Hepatocyte (in vitro differentiated cells): ENCODE measurements at regions not wholly inside any gene's neighbourhood (a gene's known extent, or its start where the extent isn't known, plus 50 kb on each side); places are given as distances from the start of the nearest gene placed in this dataset.

Source experiments
- DNase-seq: peaks from one replicate; pipeline ENCODE4 v3.0.0-alpha.2; 2016; ENCODE audit warnings: low spot score
- H2AFZ ChIP-seq: fragments of 200-600 bp; sonication (generic); 2 replicates; pipeline ENCODE4 v1.6.0; 2016; ENCODE audit warnings: antibody characterized with exemption, mild to moderate bottlenecking
- H3K27ac ChIP-seq: fragments of 200-600 bp; sonication (generic); 2 replicates; pipeline ENCODE4 v1.5.1; 2016; ENCODE audit warnings: mild to moderate bottlenecking
- H3K27me3 ChIP-seq: fragments of 200-600 bp; sonication (generic); 2 replicates; pipeline ENCODE4 v1.6.1; 2016
- H3K36me3 ChIP-seq: fragments of 200-600 bp; sonication (generic); replicated peaks from 2 replicates; pipeline ENCODE4 v1.5.1; 2016; ENCODE audit warnings: low read depth; ENCODE audit not compliant: insufficient read depth
- H3K4me1 ChIP-seq: fragments of 200-600 bp; sonication (generic); 2 replicates; pipeline ENCODE4 v1.5.1; 2016; ENCODE audit warnings: mild to moderate bottlenecking, moderate library complexity; ENCODE audit not compliant: insufficient read depth
- H3K4me2 ChIP-seq: fragments of 200-600 bp; sonication (generic); 2 replicates; pipeline ENCODE4 v1.6.0; 2016
- H3K4me3 ChIP-seq: fragments of 200-600 bp; sonication (generic); 2 replicates; pipeline ENCODE4 v1.5.1; 2016; ENCODE audit warnings: mild to moderate bottlenecking
- H3K79me2 ChIP-seq: fragments of 200-600 bp; sonication (generic); 2 replicates; pipeline ENCODE4 v1.6.0; 2017; ENCODE audit warnings: mild to moderate bottlenecking
- H3K9me2 ChIP-seq: fragments of 200-600 bp; sonication (generic); replicated peaks from 2 replicates; pipeline ENCODE4 v1.6.0; 2017; ENCODE audit warnings: mild to moderate bottlenecking; ENCODE audit not compliant: insufficient read depth
- H3K9me3 ChIP-seq: fragments of 200-600 bp; sonication (generic); 2 replicates; pipeline ENCODE4 v1.5.1; 2016; ENCODE audit warnings: low read depth, mild to moderate bottlenecking
- H4K20me1 ChIP-seq: fragments of 200-600 bp; sonication (generic); 2 replicates; pipeline ENCODE4 v1.6.0; 2016; ENCODE audit warnings: mild to moderate bottlenecking; ENCODE audit not compliant: insufficient read depth, poor library complexity, severe bottlenecking
- EZH2 ChIP-seq: fragments of 200-600 bp; sonication (generic); IDR thresholded peaks from 2 replicates; pipeline ENCODE4 v1.6.1; 2016; ENCODE audit warnings: antibody characterized with exemption, mild to moderate bottlenecking, borderline replicate concordance
- EZH2phosphoT487 ChIP-seq: fragments of 200-600 bp; sonication (generic); IDR thresholded peaks from one replicate; pipeline ENCODE4 v1.6.1; 2018; ENCODE audit warnings: antibody characterized with exemption, mild to moderate bottlenecking, low read depth, moderate library complexity; ENCODE audit not compliant: unreplicated experiment, severe bottlenecking
- whole genome bisulfite sequencing: methylation state at CpG from one replicate; pipeline ENCODE4 v1.1.6; 2016; ENCODE audit warnings: low lambda C conversion rate; ENCODE audit errors: missing lambda C conversion rate; 5-methylcytosine and 5-hydroxymethylcytosine counted together
- TF ChIP-seq, protein P1 (sequence below): fragments of 200-600 bp; sonication (generic); IDR thresholded peaks from 2 replicates; pipeline ENCODE4 v1.5.1; 2016; ENCODE audit warnings: antibody characterized with exemption, mild to moderate bottlenecking; ENCODE audit not compliant: poor library complexity

DNA sequence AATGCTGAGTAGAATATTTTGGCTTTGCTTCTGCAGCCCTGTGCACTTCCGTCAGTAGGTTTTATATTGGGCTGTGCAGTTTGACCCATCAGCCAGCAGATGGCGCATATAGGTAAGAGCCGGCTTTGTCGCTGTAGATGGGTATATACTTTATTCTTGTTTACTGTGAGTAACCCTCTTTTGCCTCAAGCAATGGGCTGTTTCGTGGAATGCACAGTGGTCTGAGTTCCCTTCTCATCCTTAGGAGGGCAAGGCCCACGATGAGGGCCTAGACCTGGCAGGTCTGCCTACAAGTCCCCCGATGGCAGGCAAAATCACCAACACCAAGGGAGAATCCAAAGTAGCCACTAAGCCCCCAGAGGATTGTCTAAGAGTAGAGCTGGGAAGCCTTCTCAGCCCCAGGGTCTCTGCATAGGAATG lies 1002.9 kb upstream of the KCND2 start:
- Histone ChIP-seq H3K79me2 (no peaks in the 10 kb centered on the region), H3K9me2 (no peaks in the 10 kb centered on the region), H3K9me3 (no peaks in the 10 kb centered on the region), H4K20me1 (no peaks in the 10 kb centered on the region), H3K27me3 (no peaks in the 10 kb centered on the region), H3K4me1 (no peaks in the 10 kb centered on the region), H3K4me3 (no peak overlapping the region), H2AFZ (no peak overlapping the region), H3K36me3 (no peaks in the 10 kb centered on the region), H3K4me2 (no peak overlapping the region), H3K27ac (no peak overlapping the region)
- TF ChIP-seq, protein P1, sequence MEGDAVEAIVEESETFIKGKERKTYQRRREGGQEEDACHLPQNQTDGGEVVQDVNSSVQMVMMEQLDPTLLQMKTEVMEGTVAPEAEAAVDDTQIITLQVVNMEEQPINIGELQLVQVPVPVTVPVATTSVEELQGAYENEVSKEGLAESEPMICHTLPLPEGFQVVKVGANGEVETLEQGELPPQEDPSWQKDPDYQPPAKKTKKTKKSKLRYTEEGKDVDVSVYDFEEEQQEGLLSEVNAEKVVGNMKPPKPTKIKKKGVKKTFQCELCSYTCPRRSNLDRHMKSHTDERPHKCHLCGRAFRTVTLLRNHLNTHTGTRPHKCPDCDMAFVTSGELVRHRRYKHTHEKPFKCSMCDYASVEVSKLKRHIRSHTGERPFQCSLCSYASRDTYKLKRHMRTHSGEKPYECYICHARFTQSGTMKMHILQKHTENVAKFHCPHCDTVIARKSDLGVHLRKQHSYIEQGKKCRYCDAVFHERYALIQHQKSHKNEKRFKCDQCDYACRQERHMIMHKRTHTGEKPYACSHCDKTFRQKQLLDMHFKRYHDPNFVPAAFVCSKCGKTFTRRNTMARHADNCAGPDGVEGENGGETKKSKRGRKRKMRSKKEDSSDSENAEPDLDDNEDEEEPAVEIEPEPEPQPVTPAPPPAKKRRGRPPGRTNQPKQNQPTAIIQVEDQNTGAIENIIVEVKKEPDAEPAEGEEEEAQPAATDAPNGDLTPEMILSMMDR = peak; percentile 83
- no peak for TF ChIP-seq EZH2phosphoT487
- DNase-seq = peak; percentile 87
- 18% methylated on average over 7 of the region's 7 CpGs for WGBS

DNA sequence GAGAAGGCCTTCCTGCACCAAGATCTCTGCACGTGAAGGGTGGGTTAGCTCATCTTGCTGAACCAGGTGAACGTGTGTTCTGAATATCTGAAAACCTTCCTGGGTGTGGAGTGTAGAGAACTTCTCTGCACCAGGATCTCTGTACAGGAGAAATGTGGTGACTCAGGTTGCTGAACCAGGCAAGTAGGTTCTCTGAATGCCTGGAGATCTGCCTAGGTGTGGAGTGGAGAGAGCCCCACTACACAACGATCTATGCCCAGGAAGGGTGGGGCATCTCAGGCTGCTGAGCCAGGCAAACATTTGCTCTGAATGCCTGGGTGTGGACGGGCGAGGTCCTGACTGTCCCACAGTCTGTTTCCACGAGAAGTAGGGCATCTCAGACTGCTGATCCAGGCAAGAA lies 1002.3 kb upstream of the KCND2 start:
- H3K9me3 ChIP-seq = no peaks in the 10 kb centered on the region
- 88% methylated on average over 6 of the region's 6 CpGs for WGBS
- TF ChIP-seq EZH2phosphoT487 = no peak
- TF ChIP-seq, protein P1 = no peak
- TF ChIP-seq EZH2 = no peak
- no peak overlapping the region for H3K27ac ChIP-seq
- no peaks in the 10 kb centered on the region for H3K4me1 ChIP-seq
- H3K79me2 ChIP-seq = no peaks in the 10 kb centered on the region
- H3K9me2 ChIP-seq = no peaks in the 10 kb centered on the region
- no peak overlapping the region for H3K4me3 ChIP-seq
- H3K4me2 ChIP-seq = no peak overlapping the region
- no peak overlapping the region for H2AFZ ChIP-seq
- no peaks in the 10 kb centered on the region for H3K27me3 ChIP-seq
- H4K20me1 ChIP-seq = no peaks in the 10 kb centered on the region
- no peak for DNase-seq
- no peaks in the 10 kb centered on the region for H3K36me3 ChIP-seq

DNA sequence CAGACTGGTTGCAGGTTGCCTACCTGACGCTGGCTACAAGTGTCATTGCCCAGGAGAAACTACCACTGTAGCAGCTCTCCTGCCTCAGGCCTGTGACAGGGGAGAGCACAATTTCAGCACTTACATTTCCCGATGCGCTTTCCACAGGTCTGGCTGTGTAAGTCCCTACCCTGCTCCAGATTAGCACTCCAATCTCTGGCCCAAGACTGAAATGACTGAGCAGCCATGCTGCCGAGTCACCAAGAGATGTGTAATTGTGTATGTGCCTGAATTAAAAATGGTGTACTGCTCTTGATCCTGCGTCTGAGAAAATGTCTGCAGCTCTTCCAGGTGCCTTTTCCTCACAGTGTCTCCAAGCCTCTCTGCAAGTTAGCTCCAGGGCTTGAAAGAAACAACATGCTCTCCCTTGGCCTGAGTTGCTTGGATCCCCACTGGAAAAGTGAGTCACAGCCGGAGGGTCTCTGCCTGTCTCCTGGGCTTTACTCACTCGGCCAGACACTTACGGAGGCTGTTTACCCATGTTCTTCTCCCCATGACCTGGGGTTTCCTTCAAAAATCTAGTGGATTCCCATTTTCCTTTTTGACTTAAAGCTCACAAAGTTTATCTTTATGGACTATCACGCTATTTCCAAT lies 1001.7 kb upstream of the KCND2 start:
- Histone ChIP-seq H3K27me3 (no peaks in the 10 kb centered on the region), H4K20me1 (no peaks in the 10 kb centered on the region), H3K9me3 (no peaks in the 10 kb centered on the region), H3K79me2 (no peaks in the 10 kb centered on the region), H3K4me3 (no peak overlapping the region), H3K4me1 (no peaks in the 10 kb centered on the region), H3K27ac (no peak overlapping the region), H3K4me2 (no peak overlapping the region), H2AFZ (no peak overlapping the region), H3K9me2 (no peaks in the 10 kb centered on the region), H3K36me3 (no peaks in the 10 kb centered on the region)
- TF ChIP-seq, protein P1 = no peak
- no peak for TF ChIP-seq EZH2
- TF ChIP-seq EZH2phosphoT487 = no peak
- WGBS = 89% methylated on average over 9 of the region's 9 CpGs
- DNase-seq = no peak
